ENCODE measurements at regions not wholly inside any gene's neighbourhood (a gene's known extent, or its start where the extent isn't known, plus 50 kb on each side); places are given as distances from the start of the nearest gene placed in this dataset.

DNA sequence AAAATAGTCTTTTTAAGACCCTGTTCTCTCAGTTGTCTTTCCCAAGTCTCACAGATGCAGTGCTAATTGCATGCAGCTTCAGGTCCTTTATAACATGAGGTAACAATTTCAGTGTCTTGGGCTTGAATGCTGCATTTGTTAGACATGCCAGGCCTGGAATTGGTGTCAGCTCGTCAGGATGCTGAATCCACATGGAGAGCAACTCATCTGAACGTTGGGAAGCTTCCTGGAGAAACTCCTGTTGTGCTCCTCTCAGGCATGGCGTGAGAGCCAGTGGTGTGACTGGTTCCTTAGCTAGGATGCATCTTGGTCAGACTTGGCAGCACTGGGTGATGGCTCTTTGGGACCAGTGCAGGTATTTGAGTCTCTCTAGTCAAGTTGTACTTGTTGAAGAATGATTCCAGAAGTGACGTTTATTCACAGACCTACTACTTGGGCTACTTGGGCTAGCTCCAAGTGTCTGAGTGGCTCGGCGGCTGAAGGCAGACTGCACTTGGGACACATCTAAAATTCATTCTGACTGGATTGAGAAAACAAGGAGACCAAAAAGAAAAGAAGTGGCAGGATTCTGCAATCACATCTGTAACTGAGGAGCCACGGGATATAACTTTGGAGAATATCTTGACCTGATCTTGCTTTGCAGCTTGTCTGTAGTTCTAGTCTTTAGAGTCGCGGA is 134.8 kb upstream of the ARHGAP5 start:
- H3K4me3 ChIP-seq (ENCODE audit: control insufficient read depth, low read depth, low read length), result no peak overlapping the region
- no peak for DNase-seq (ENCODE audit: low read depth)
- TF ChIP-seq, protein P1, sequence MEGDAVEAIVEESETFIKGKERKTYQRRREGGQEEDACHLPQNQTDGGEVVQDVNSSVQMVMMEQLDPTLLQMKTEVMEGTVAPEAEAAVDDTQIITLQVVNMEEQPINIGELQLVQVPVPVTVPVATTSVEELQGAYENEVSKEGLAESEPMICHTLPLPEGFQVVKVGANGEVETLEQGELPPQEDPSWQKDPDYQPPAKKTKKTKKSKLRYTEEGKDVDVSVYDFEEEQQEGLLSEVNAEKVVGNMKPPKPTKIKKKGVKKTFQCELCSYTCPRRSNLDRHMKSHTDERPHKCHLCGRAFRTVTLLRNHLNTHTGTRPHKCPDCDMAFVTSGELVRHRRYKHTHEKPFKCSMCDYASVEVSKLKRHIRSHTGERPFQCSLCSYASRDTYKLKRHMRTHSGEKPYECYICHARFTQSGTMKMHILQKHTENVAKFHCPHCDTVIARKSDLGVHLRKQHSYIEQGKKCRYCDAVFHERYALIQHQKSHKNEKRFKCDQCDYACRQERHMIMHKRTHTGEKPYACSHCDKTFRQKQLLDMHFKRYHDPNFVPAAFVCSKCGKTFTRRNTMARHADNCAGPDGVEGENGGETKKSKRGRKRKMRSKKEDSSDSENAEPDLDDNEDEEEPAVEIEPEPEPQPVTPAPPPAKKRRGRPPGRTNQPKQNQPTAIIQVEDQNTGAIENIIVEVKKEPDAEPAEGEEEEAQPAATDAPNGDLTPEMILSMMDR (IDR thresholded peaks at IDR 0.05; ENCODE audit: control insufficient read depth, insufficient read depth, low read depth, low read length, missing control alignments), result no peak

DNA sequence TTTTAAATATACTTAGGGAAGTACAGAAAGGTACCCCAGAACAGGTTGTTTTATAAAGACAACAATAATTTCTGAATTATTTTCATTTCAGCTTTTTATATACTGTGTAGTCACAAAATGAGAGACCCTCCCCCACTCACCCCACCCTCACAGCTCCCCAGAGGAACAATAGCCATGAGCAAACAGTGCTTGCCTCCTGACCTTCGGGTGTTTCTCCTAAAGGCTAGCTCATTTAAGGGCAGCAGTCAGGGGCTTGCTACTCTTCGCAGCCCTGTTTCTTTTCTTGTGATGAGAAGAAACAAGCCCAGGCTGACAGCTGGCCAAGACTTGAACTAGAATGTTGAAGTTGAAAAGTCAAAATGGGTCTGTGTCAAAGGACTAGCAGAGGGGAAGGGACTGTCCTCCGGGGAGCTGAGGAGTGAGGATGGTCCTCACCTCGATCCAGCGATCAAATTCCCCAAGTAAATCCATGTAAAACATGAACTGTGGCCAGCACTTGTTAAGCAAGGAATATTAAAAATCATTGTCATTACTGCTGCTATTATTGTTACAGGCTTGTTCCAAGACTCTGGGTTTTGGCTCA is 133.8 kb upstream of the ARHGAP5 start:
- TF ChIP-seq, protein P1 (IDR thresholded peaks at IDR 0.05; ENCODE audit: control insufficient read depth, insufficient read depth, low read depth, low read length, missing control alignments), result no peak
- DNase-seq (ENCODE audit: low read depth), result no peak
- H3K4me3 ChIP-seq (ENCODE audit: control insufficient read depth, low read depth, low read length), result no peak overlapping the region

GRCh38 chr14:31943861-31944255 is 133.2 kb upstream of the ARHGAP5 start:
- TF ChIP-seq, protein P1 (IDR thresholded peaks at IDR 0.05; ENCODE audit: control insufficient read depth, insufficient read depth, low read depth, low read length, missing control alignments), result no peak
- DNase-seq (ENCODE audit: low read depth), result no peak
- H3K4me3 ChIP-seq (ENCODE audit: control insufficient read depth, low read depth, low read length), result no peak overlapping the region

- H3K4me3 ChIP-seq (ENCODE audit: control insufficient read depth, low read depth, low read length), result no peak overlapping the region
- TF ChIP-seq, protein P1 (IDR thresholded peaks at IDR 0.05; ENCODE audit: control insufficient read depth, insufficient read depth, low read depth, low read length, missing control alignments), result no peak
- DNase-seq (ENCODE audit: low read depth), result no peak
These were observed 132.6 kb upstream of the ARHGAP5 start for GRCh38 chr14:31944256-31945073.

GRCh38 chr14:31945074-31945613 is 132.0 kb upstream of the ARHGAP5 start:
- H3K4me3 ChIP-seq (ENCODE audit: control insufficient read depth, low read depth, low read length), result no peak overlapping the region
- no peak for DNase-seq (ENCODE audit: low read depth)
- TF ChIP-seq, protein P1 (IDR thresholded peaks at IDR 0.05; ENCODE audit: control insufficient read depth, insufficient read depth, low read depth, low read length, missing control alignments), result no peak

GRCh38 chr14:31945701-31946100 is 131.4 kb upstream of the ARHGAP5 start:
- TF ChIP-seq, protein P1 (IDR thresholded peaks at IDR 0.05; ENCODE audit: control insufficient read depth, insufficient read depth, low read depth, low read length, missing control alignments), result no peak
- no peak for DNase-seq (ENCODE audit: low read depth)
- no peak overlapping the region for H3K4me3 ChIP-seq (ENCODE audit: control insufficient read depth, low read depth, low read length)

Data from AG09309 (cell line).